H1 (cell line): ENCODE measurements at regions not wholly inside any gene's neighbourhood (a gene's known extent, or its start where the extent isn't known, plus 50 kb on each side); places are given as distances from the start of the nearest gene placed in this dataset.

Source experiments
- CTCF ChIP-seq, 3 experiments: IDR thresholded peaks; 1 replicate in 2 of 3; 2 replicates in 1 of 3; pipeline versions ENCODE4 v1.5.1 to v1.6.1; 2011; ENCODE audit warnings: low read length in 3 of 3, mild to moderate bottlenecking in 3 of 3, inconsistent platforms in 2 of 3, low read depth in 1 of 3, moderate library complexity in 1 of 3; ENCODE audit not compliant: insufficient read depth in 1 of 3; ENCODE audit errors: control extremely low read depth in 1 of 3
- EZH2 ChIP-seq: fragments of 200-600 bp; sonication (generic); IDR thresholded peaks from 2 replicates; pipeline ENCODE4 v1.7.1; 2012; ENCODE audit warnings: low read depth, mild to moderate bottlenecking, moderate library complexity, low read length, inconsistent platforms; ENCODE audit not compliant: severe bottlenecking
- KDM4A ChIP-seq: IDR thresholded peaks from one replicate; pipeline ENCODE4 v1.7.1; 2012; ENCODE audit warnings: low read depth, mild to moderate bottlenecking, moderate library complexity, low read length, inconsistent platforms; ENCODE audit not compliant: severe bottlenecking
- MAX ChIP-seq: IDR thresholded peaks from 2 replicates; pipeline ENCODE4 v1.6.1; 2012; ENCODE audit warnings: inconsistent platforms
- PHF8 ChIP-seq: fragments of 200-600 bp; sonication (generic); conservative IDR thresholded peaks from 2 replicates; pipeline ENCODE4 v1.7.1; 2012; ENCODE audit warnings: low read depth, mild to moderate bottlenecking, inconsistent platforms, low read length, moderate library complexity
- POLR2A ChIP-seq, 2 experiments: IDR thresholded peaks; 1 replicate in 1 of 2; 2 replicates in 1 of 2; pipeline ENCODE4 v1.6.1; 2011; ENCODE audit warnings: low read depth in 2 of 2, low read length in 2 of 2, mild to moderate bottlenecking in 2 of 2; ENCODE audit errors: control extremely low read depth in 1 of 2
- POLR2AphosphoS5 ChIP-seq: IDR thresholded peaks from 2 replicates; pipeline ENCODE4 v1.6.1; 2011; ENCODE audit warnings: low read depth, low read length

- TF ChIP-seq PHF8, result no peak
- TF ChIP-seq EZH2, result no peak
- no peak for TF ChIP-seq MAX
- no peak for TF ChIP-seq CTCF (IDR thresholded peaks at IDR 0.05; ENCODE audit: control extremely low read depth in 1 of 3, insufficient read depth in 1 of 3, low read depth in 1 of 3, low read length in 3 of 3)
- TF ChIP-seq KDM4A, result no peak
- no peak for TF ChIP-seq POLR2AphosphoS5
- no peak for TF ChIP-seq POLR2A (IDR thresholded peaks at IDR 0.05; ENCODE audit: control extremely low read depth in 1 of 2, low read depth in 2 of 2, low read length in 2 of 2)
Measured at GRCh38 chr10:131580076-131580652, 268.6 kb upstream of the TCERG1L start.
